22Rv1 (cell line): ENCODE measurements at regions not wholly inside any gene's neighbourhood (a gene's known extent, or its start where the extent isn't known, plus 50 kb on each side); places are given as distances from the start of the nearest gene placed in this dataset.

Experiments
- ZFX ChIP-seq: fragments of 450-650 bp; IDR thresholded peaks from 2 replicates; pipeline ENCODE4 v1.6.1; 2017; ENCODE audit warnings: antibody characterized with exemption, borderline replicate concordance
- TF ChIP-seq, protein P1 (sequence below): fragments of 450-650 bp; IDR thresholded peaks from 2 replicates; pipeline ENCODE4 v1.5.1; 2017; ENCODE audit warnings: mild to moderate bottlenecking

DNA sequence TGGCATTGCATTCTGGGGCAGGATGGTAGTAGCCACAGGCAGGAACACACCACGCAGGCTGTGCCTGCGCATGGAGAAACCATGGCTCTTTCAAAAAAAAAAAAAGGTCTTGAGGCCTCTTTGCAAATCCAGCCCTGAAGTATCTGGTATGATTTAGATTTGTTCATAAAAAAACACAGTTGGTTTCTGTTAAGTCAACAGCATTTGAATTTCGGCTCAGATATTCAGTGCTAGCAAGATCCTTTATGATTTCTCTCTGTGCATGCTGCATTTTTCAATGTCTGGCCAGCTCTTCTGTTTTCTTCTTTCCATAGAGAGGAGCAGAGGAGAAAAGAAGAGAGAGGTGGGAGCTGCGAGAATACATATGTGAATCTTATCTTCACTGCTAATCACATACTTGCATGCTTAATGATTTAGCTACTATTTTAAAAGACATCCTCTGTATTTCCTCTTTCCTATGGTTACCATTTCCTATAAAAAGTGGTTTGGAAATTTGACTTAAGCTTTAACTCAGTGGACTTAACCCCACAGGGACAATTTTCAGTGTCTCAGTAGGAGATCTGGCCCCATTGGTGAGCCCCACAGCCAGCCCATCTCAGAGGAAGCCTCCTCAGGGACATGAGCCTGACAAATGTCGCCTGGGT lies 214.3 kb upstream of the APCDD1 start:
- TF ChIP-seq, protein P1, sequence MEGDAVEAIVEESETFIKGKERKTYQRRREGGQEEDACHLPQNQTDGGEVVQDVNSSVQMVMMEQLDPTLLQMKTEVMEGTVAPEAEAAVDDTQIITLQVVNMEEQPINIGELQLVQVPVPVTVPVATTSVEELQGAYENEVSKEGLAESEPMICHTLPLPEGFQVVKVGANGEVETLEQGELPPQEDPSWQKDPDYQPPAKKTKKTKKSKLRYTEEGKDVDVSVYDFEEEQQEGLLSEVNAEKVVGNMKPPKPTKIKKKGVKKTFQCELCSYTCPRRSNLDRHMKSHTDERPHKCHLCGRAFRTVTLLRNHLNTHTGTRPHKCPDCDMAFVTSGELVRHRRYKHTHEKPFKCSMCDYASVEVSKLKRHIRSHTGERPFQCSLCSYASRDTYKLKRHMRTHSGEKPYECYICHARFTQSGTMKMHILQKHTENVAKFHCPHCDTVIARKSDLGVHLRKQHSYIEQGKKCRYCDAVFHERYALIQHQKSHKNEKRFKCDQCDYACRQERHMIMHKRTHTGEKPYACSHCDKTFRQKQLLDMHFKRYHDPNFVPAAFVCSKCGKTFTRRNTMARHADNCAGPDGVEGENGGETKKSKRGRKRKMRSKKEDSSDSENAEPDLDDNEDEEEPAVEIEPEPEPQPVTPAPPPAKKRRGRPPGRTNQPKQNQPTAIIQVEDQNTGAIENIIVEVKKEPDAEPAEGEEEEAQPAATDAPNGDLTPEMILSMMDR: no peak
- no peak for TF ChIP-seq ZFX
